Mucosa of descending colon (tissue), 3 donors: ENCODE measurements at regions not wholly inside any gene's neighbourhood (a gene's known extent, or its start where the extent isn't known, plus 50 kb on each side); places are given as distances from the start of the nearest gene placed in this dataset.

ENCODE experiments used
- ATAC-seq: fragments of 200-7000 bp; cut with Tn5 transposase; one replicate; pipeline ENCODE4 v1.9.1; 2020; ENCODE audit warnings: mild to moderate bottlenecking, moderate library complexity
- DNase-seq, 3 donors: peaks; one replicate each; pipeline ENCODE4 v3.0.0-alpha.2; 2020
- H3K36me3 ChIP-seq: fragments of 200-600 bp; one replicate; pipeline ENCODE4 v1.8.0; 2021; ENCODE audit warnings: low read depth, mild to moderate bottlenecking
- H3K4me1 ChIP-seq: fragments of 200-600 bp; one replicate; pipeline ENCODE4 v1.8.0; 2021; ENCODE audit warnings: low read depth, mild to moderate bottlenecking
- H3K4me3 ChIP-seq: fragments of 200-600 bp; one replicate; pipeline ENCODE4 v1.8.0; 2021; ENCODE audit warnings: mild to moderate bottlenecking
- H3K9me3 ChIP-seq: fragments of 200-600 bp; one replicate; pipeline ENCODE4 v1.8.0; 2021; ENCODE audit warnings: mild to moderate bottlenecking
- intact Hi-C, 2 donors: fragments of 100-400 bp; cut with DNase I in 1 of 2; cut with micrococcal nuclease in 1 of 2; formaldehyde crosslinking; loops; one replicate each; pipeline versions ENCODE4 v1.11.0 to v1.11.1; 2022; cut with DNase I, micrococcal nuclease
- TF ChIP-seq, protein P1 (sequence below): fragments of 200-600 bp; IDR thresholded peaks from one replicate; pipeline ENCODE4 v1.8.0; 2022; ENCODE audit warnings: antibody characterized with exemption, mild to moderate bottlenecking
- donor health status: DM: no; HTN: no; CAD: no; lungs with moderate emphysema.
- donor health status: DM: no; HTN: no; CAD: no.
- donor health status: DM: no; HTN: yes; CAD: no.

DNA sequence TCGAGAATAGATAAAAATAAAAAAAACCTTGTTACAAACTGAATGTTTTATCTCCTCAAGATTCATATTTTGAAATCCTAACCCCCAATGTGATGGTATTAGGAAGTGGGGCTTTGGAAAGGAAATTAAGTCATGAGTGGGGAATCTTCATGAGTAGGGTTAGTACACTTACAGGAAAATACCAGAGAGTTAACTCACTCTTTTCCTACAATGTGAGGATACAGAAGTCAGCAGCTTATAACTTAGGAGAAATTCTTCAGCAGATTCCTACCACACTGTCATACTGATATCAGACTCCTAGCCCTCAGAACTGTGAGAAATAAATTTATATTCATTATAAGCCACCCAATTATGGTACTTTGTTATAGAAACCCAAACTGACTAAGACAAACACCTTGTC is 453.1 kb downstream of the GBE1 start:
- Histone ChIP-seq H3K4me1 (no peaks in the 10 kb centered on the region), H3K36me3 (no peaks in the 10 kb centered on the region), H3K9me3 (no peaks in the 10 kb centered on the region), H3K4me3 (no peak overlapping the region)
- DNase-seq (no peak), ATAC-seq (no peak)
- intact Hi-C loops, result no loop called here
- TF ChIP-seq, protein P1, sequence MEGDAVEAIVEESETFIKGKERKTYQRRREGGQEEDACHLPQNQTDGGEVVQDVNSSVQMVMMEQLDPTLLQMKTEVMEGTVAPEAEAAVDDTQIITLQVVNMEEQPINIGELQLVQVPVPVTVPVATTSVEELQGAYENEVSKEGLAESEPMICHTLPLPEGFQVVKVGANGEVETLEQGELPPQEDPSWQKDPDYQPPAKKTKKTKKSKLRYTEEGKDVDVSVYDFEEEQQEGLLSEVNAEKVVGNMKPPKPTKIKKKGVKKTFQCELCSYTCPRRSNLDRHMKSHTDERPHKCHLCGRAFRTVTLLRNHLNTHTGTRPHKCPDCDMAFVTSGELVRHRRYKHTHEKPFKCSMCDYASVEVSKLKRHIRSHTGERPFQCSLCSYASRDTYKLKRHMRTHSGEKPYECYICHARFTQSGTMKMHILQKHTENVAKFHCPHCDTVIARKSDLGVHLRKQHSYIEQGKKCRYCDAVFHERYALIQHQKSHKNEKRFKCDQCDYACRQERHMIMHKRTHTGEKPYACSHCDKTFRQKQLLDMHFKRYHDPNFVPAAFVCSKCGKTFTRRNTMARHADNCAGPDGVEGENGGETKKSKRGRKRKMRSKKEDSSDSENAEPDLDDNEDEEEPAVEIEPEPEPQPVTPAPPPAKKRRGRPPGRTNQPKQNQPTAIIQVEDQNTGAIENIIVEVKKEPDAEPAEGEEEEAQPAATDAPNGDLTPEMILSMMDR, result no peak

DNA sequence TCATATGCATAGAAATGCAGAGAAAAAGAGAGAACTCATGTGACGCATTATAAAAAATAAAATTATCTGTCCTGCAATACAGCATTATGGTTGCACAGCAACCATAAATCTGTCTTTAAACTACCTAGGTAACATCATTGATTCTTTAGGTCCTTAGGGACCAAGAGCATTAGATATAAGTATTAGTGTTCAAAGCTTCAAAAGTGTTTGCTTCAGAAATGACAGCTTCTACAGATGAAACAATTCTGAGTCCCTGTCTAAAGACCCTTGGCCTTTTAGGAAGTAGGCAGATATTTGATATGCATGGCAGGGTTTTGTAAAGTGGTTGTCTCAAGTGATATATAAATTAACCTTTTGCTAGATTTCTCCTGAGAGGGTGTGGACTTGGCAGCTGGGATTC is 454.2 kb downstream of the GBE1 start:
- TF ChIP-seq, protein P1, result no peak
- DNase-seq (no peak), ATAC-seq (no peak)
- no peaks in the 10 kb centered on the region for H3K4me1 ChIP-seq
- no peaks in the 10 kb centered on the region for H3K9me3 ChIP-seq
- intact Hi-C loops, result no loop called here
- no peak overlapping the region for H3K4me3 ChIP-seq
- no peaks in the 10 kb centered on the region for H3K36me3 ChIP-seq

DNA sequence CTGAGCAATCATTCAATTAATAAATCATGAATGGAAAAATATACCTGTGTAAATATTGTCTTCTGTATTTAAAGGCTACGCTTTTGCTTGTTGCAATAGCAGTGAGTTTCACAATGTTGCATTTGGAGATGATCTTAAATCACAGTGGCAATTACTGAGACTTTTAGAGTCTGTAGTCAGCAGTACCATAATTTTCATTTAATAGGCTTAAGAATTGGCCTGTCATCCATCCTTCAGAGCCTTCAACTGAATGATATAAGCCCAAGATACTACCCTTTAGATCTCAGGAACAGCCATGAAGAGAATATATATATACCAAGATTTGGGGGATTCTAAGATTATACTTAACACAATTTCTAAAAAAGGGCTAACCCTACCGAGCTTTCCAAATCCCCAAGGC is 458.1 kb downstream of the GBE1 start:
- DNase-seq (no peak), ATAC-seq (no peak)
- Histone ChIP-seq H3K4me3 (no peak overlapping the region), H3K9me3 (no peaks in the 10 kb centered on the region), H3K36me3 (no peaks in the 10 kb centered on the region), H3K4me1 (no peaks in the 10 kb centered on the region)
- intact Hi-C loops, result no loop called here
- TF ChIP-seq, protein P1, result no peak

DNA sequence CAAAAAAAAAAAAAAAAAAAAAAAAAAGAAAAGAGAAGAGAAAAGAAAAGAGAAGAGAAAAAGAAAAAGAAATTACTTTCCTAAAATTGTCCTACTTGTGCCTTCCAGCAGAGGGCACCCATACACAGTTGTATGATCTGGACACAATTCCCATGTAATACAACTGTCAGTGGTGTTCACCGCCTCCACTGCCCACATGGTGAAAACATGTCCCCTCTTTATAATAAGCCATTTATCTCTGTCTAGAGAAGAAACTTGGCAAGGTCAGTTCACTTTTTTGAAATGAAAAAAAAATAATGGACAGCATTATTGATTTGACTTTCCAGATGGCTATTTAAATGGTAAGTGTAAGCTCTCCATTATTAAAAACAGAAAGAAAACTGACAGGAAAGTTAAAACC is 459.4 kb downstream of the GBE1 start:
- peak in 1 of 3 donors; percentile 47 for DNase-seq
- no peaks in the 10 kb centered on the region for H3K4me1 ChIP-seq
- no peaks in the 10 kb centered on the region for H3K36me3 ChIP-seq
- intact Hi-C loops, result no loop called here
- peak; percentile 68 for ATAC-seq
- no peak overlapping the region for H3K4me3 ChIP-seq
- no peaks in the 10 kb centered on the region for H3K9me3 ChIP-seq
- TF ChIP-seq, protein P1, result peak; percentile 34

DNA sequence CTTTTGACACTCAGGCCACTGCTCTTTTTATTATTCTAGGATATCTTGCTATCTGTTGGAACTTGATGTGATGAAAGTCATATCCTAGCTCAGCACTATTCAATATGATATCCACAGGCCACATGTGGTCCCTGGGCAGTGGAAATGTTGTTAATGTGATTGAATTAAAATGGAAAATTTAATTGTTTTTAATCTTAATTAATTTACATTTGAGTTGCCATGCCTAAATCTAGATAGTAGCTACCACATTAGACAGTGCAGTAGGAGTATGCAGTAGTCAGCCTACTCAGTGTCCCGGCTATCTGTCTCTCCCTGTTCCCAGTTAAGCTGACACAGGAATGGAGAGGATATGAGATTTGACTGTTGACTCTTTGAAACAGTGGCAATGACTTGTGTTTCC is 460.2 kb downstream of the GBE1 start:
- intact Hi-C loops, result no loop called here
- Histone ChIP-seq H3K4me3 (no peak overlapping the region), H3K4me1 (no peaks in the 10 kb centered on the region), H3K9me3 (no peaks in the 10 kb centered on the region), H3K36me3 (no peaks in the 10 kb centered on the region)
- ATAC-seq (no peak), DNase-seq (no peak)
- TF ChIP-seq, protein P1, result no peak

DNA sequence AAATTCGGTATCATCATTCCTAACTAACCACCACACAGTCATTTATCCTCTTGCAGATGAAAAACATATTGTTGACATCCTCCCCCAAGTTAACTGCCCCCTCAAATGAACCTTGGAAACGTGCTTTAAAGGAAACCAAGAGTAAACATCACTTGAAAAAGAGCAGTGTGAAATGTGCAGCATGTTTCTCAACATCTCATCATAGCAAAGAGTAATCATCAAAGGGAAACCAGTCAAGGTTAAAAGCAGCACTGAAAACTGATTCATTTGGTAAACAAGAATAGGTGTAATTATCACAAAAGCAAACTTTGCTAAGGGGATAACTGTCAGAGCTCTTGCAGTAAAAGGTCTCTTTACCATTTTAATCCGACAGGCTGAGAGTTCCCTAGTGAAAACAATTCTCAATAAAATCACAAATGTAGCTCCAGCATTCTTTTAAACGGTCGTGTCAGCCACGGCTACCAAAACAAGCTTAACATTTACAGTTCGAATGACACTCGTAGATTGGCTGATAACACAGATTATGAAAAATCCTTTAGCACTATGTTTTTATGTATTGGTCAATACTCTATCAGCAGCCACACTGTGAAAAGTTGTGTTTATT is 461.0 kb downstream of the GBE1 start:
- H3K9me3 ChIP-seq, result no peaks in the 10 kb centered on the region
- TF ChIP-seq, protein P1, result no peak
- no peak overlapping the region for H3K4me3 ChIP-seq
- intact Hi-C loops, result no loop called here
- H3K4me1 ChIP-seq, result no peaks in the 10 kb centered on the region
- H3K36me3 ChIP-seq, result no peaks in the 10 kb centered on the region
- ATAC-seq (no peak), DNase-seq (no peak)
